HG02678 (cell line): ENCODE measurements at regions not wholly inside any gene's neighbourhood (a gene's known extent, or its start where the extent isn't known, plus 50 kb on each side); places are given as distances from the start of the nearest gene placed in this dataset.

ENCODE experiments used
- ATAC-seq: cut with Tn5 transposase; IDR thresholded peaks from one replicate; pipeline ENCODE4 v1.9.1; 2021; ENCODE audit warnings: mild to moderate bottlenecking, moderate library complexity; ENCODE audit not compliant: unreplicated experiment

DNA sequence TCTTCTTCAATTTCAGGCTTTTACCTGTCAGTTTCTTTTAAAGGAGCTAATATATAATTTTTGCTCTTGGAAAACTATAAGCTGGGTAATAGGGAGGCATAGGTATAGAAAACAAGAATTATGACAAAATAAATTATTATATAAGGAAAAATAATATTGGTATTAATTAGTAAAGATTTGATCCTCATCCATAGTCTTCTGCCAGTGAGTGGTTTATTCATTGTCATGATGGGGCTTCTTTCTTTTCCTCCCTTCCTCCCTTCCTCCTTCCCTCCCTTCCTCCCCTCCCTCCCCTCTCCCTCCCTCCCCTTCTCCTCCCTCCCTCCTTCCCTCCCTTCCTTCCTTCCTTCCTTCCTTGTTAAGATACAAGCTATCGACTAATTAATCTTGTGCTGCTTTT is 698.6 kb downstream of the SORCS3 start:
- no peak for ATAC-seq

DNA sequence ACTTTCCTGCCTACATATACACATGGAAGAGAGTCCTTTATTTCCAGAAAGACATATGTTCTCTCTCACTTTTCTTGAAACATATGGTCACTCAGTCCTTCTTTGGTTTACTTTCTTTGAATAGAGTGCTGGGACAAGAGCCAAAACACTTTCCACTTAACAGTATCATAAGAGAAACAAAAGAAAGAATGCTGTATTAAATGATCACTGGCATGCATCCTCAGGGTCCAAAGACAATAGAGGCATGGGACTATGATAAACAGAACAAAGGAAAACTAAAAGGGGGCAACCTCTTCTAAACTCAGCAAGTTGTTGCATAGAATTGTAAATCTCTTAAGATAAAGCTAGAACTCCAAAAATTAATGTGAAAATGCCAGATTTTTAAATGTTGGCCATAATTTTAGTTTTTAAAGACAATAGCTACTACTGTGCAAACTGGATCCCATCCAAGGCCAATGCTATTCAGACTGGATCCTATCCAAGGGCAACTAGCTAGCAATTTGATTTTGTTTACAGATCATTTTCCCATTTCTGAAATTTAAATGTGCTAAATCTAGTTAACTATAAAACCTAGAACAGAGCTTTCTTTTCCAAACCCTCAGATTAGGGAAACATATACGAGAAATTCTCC is 687.5 kb downstream of the SORCS3 start:
- no peak for ATAC-seq
